ENCODE measurements at regions not wholly inside any gene's neighbourhood (a gene's known extent, or its start where the extent isn't known, plus 50 kb on each side); places are given as distances from the start of the nearest gene placed in this dataset.

DNA sequence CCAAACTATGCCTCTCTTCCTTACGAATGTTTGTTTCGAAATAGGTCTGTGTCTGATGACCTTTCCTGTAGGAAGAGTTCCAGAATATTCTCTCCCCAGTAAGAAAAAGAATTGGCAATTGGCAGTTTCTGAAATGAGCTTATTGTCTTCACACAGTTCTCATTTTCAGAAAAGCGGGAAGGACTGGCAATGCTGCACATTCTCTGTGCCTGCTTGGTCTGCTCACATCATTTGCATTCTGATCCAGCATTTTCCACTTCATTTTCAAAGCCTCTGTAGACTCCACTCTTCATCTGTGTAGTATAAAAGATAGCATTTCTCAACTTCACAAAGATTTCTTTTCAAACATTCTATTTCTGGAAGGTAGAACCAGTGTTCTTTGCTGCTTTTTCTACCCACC is 120.6 kb upstream of the CCDC112 start:
- Histone ChIP-seq H3K27me3 (no peaks in the 10 kb centered on the region), H3K36me3 (no peaks in the 10 kb centered on the region), H3K4me3 (no peak overlapping the region), H3K27ac (no peak overlapping the region), H3K9me3 (no peaks in the 10 kb centered on the region), H3K4me1 (peaks cover 0 to 40% of the 10 kb centered on the region in 2 donors)
- no peak for TF ChIP-seq CTCF (IDR thresholded peaks at IDR 0.05)
- DNase-seq (ENCODE audit: low spot score): no peak

DNA sequence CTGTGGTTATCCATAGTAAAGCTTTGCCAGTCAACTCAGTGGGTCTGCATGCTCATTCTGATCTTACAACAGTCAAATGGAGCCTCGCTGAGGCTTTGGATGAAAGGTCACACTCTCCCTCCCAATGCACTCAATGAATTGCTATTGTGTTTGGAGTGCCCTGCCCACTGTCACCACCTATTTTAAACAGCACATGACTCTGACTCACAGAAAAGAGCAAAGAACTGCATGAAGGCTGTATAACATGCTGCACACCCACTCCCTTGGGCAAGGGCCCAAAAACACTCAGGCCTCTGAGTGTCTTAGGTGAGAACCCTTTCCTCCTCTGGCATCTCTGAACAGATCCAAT is 118.7 kb upstream of the CCDC112 start:
- H3K4me1 ChIP-seq: peaks cover 0 to 35% of the 10 kb centered on the region in 2 donors
- TF ChIP-seq CTCF (IDR thresholded peaks at IDR 0.05): no peak
- no peaks in the 10 kb centered on the region for H3K36me3 ChIP-seq
- DNase-seq (ENCODE audit: low spot score): no peak
- H3K27me3 ChIP-seq: no peaks in the 10 kb centered on the region
- H3K4me3 ChIP-seq: no peak overlapping the region
- no peak overlapping the region for H3K27ac ChIP-seq
- no peaks in the 10 kb centered on the region for H3K9me3 ChIP-seq

DNA sequence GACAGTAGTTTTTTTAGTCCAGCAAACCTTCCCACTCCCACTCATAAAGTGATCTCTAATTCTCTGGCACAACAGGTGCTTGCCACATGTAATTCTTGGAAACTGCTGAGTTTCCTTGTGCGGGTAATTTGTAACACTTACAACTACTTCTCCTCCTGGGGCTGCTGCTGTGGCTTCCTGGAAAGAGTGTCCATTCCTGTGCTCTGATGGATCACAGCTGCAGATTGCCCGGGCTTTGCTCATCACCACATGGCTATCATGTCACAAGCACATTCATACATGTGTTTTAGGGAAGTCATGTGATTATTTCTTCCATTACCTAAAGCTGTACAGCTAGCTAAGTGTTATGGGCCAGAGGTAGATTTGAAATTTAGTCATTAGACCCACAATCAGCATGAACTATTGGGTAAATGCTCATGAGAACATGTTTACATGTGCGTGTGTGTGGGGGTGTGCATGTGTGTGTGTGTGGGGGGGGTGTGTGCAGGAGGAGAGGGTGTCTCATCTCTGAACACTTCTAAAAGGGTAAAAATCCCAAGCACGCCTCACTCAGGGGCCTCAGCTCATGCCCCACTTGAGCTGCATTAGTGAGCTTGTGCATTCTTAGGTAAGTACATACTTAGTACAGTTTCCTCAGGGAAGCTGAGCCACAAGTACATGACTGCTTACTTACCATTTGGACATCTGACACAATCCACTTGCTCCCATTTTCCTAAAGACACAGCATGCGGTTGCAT is 118.1 kb upstream of the CCDC112 start:
- no peaks in the 10 kb centered on the region for H3K27me3 ChIP-seq
- H3K9me3 ChIP-seq: no peaks in the 10 kb centered on the region
- no peak overlapping the region for H3K27ac ChIP-seq
- H3K4me1 ChIP-seq: peaks cover 0 to 30% of the 10 kb centered on the region in 2 donors
- TF ChIP-seq CTCF (IDR thresholded peaks at IDR 0.05): no peak
- no peak for DNase-seq (ENCODE audit: low spot score)
- H3K36me3 ChIP-seq: no peaks in the 10 kb centered on the region
- no peak overlapping the region for H3K4me3 ChIP-seq

DNA sequence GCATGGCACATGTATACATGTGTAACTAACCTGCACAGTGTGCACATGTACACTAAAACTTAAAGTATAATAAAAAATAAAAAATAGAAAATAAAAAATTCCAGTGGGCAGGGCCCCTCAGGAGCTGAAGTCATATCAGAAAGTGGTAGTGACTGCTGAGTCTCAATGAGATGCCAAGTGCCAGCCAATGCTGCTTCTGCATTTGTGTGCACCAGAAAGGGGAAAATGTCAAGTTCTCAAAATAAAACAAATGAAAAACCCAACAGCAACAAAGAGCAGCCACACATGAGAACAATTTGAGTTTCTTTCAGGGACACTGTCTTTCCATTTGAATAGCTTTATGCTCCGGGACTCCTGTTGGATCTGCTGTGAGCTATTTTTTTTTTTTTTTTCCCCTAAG is 117.2 kb upstream of the CCDC112 start:
- peaks cover 0 to 23% of the 10 kb centered on the region in 2 donors for H3K4me1 ChIP-seq
- no peak for TF ChIP-seq CTCF (IDR thresholded peaks at IDR 0.05)
- no peaks in the 10 kb centered on the region for H3K27me3 ChIP-seq
- H3K36me3 ChIP-seq: no peaks in the 10 kb centered on the region
- no peaks in the 10 kb centered on the region for H3K9me3 ChIP-seq
- no peak overlapping the region for H3K4me3 ChIP-seq
- H3K27ac ChIP-seq: no peak overlapping the region
- no peak for DNase-seq (ENCODE audit: low spot score)

- Histone ChIP-seq H3K4me3 (no peak overlapping the region), H3K27ac (no peak overlapping the region), H3K27me3 (no peaks in the 10 kb centered on the region), H3K36me3 (no peaks in the 10 kb centered on the region), H3K9me3 (no peaks in the 10 kb centered on the region), H3K4me1 (peaks cover 0 to 5% of the 10 kb centered on the region in 2 donors)
- no peak for DNase-seq (ENCODE audit: low spot score)
- no peak for TF ChIP-seq CTCF (IDR thresholded peaks at IDR 0.05)
These were observed 112.6 kb upstream of the CCDC112 start for GRCh38 chr5:115409094-115409493.
